GM12865 (cell line): ENCODE measurements at regions not wholly inside any gene's neighbourhood (a gene's known extent, or its start where the extent isn't known, plus 50 kb on each side); places are given as distances from the start of the nearest gene placed in this dataset.
"Not testable (repeated sequence)": the region's sequence is repeated elsewhere in the genome, so short reads cannot be mapped to it uniquely, and the experiment has no call there.

Experiments used
- DNase-seq: peaks from one replicate; pipeline ENCODE4 v3.0.0; 2010; ENCODE audit warnings: low read depth
- H3K4me3 ChIP-seq: 2 replicates; pipeline ENCODE4 v1.5.1; 2011; ENCODE audit warnings: mild to moderate bottlenecking, low read depth, low read length, control low read depth
- TF ChIP-seq, protein P1 (sequence below): IDR thresholded peaks from 2 replicates; pipeline ENCODE4 v1.5.1; 2011; ENCODE audit warnings: low read length, control low read depth, low read depth, inconsistent platforms; ENCODE audit not compliant: insufficient read depth; ENCODE audit errors: missing control alignments

DNA sequence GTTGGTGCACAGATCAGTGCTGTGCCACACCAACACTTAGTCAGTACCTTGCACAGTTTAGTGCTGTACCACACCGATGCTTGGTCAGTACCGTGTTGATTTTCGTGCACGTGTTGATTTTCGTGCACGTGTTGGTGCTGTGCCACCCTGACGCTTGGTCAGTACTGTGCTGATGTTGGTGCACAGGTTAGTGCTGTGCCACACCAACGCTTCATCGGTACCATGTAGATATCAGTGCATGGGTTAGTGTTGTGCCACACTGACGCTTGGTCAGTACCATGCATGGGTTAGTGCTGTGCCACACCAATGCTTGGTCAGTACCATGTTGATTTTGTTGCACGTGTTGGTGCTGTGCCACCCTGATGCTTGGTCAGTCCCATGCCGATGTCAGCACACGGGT, 103.5 kb downstream of the NPIPB11 start:
- DNase-seq = no peak
- TF ChIP-seq, protein P1, sequence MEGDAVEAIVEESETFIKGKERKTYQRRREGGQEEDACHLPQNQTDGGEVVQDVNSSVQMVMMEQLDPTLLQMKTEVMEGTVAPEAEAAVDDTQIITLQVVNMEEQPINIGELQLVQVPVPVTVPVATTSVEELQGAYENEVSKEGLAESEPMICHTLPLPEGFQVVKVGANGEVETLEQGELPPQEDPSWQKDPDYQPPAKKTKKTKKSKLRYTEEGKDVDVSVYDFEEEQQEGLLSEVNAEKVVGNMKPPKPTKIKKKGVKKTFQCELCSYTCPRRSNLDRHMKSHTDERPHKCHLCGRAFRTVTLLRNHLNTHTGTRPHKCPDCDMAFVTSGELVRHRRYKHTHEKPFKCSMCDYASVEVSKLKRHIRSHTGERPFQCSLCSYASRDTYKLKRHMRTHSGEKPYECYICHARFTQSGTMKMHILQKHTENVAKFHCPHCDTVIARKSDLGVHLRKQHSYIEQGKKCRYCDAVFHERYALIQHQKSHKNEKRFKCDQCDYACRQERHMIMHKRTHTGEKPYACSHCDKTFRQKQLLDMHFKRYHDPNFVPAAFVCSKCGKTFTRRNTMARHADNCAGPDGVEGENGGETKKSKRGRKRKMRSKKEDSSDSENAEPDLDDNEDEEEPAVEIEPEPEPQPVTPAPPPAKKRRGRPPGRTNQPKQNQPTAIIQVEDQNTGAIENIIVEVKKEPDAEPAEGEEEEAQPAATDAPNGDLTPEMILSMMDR = no peak
- no peak overlapping the region for H3K4me3 ChIP-seq

DNA sequence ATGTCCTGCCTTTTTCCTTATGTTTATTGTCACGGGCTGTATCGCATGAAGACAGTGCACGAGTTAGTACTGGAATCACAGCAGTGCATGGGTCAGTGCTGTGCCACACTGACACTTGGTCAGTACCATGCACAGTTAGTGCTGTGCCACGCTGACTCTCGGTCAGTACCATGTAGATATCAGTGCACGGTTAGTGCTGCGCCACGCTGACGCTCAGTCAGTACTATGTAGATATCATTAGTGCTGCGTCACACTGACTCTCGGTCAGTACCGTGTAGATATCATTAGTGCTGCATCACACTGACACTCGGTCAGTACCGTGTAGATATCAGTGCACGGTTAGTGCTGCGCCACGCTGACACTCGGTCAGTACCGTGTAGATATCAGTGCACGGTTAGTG, 104.1 kb downstream of the NPIPB11 start:
- DNase-seq, H3K4me3 ChIP-seq: not testable (repeated sequence)

GRCh38 chr16:29301662-29302285, 104.7 kb downstream of the NPIPB11 start:
- DNase-seq, H3K4me3 ChIP-seq: not testable (repeated sequence)

GRCh38 chr16:29300541-29301535, 105.7 kb downstream of the NPIPB11 start:
- not testable (repeated sequence) for DNase-seq, H3K4me3 ChIP-seq

DNA sequence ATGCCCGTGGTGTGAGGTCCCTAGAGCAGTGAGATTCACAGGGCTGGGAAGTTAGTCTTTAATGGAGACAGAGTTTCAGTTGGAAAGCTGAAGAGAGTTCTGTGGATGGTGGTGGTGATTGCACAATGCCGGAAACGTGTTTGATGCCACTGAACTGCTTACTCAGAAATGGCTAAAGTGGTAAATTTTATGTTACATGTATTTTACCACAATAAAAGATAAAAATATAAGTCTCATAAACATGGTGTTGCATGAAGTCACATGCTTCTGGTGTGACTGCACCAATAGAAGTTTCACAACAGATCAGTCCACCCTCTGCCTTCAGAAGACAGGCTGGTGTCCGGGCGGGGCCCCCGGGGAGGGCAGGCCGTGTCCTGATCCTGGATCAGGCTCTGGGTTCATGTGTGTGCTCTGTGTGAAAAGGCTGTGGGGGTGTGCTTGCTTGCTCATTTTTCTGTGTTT, 106.5 kb downstream of the NPIPB11 start:
- not testable (repeated sequence) for H3K4me3 ChIP-seq, DNase-seq

- not testable (repeated sequence) for DNase-seq, H3K4me3 ChIP-seq
These were observed 107.5 kb downstream of the NPIPB11 start for GRCh38 chr16:29298997-29299396.

GRCh38 chr16:29298307-29298706, 108.2 kb downstream of the NPIPB11 start:
- not testable (repeated sequence) for DNase-seq, H3K4me3 ChIP-seq

GRCh38 chr16:29297809-29298177, 108.7 kb downstream of the NPIPB11 start:
- DNase-seq, H3K4me3 ChIP-seq: not testable (repeated sequence)

DNA sequence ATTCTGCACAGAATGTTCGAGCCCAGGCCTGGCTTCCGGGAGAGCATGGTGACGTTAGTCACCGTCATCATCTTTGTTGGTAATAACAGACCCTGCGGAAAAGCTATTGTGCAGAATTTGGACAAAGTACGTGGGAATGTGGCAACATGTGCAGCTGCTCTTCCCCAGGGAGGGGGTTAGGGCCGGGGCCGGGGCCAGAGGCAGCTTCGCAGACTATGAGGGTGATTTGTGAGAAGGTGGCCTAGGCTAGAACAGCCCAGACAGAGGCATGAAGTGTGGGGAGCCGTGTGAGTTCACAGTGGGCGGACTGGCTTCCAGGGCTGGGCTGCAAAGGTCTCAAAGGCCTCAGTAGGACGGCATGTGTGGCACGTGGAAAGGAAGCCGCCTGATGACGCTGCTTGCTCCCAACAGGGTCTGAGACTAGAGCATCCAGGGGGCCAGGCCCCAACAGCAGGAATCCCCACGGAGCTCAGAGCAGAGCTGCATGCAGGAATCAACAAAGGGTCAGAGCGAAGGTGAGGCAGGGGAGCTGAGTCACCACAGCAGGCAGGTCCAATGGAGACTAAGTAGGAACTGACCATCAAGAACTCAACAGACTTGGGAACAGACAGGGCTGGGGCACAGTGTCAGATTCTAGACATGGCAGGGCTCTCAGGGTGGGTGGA, 109.2 kb downstream of the NPIPB11 start:
- not testable (repeated sequence) for H3K4me3 ChIP-seq, DNase-seq

GRCh38 chr16:29296176-29296575, 110.3 kb downstream of the NPIPB11 start:
- H3K4me3 ChIP-seq, DNase-seq: not testable (repeated sequence)

- DNase-seq, H3K4me3 ChIP-seq: not testable (repeated sequence)
These were observed 111.3 kb downstream of the NPIPB11 start for GRCh38 chr16:29294951-29295795.

- not testable (repeated sequence) for DNase-seq, H3K4me3 ChIP-seq
These were observed 112.0 kb downstream of the NPIPB11 start for GRCh38 chr16:29294400-29294933.

DNA sequence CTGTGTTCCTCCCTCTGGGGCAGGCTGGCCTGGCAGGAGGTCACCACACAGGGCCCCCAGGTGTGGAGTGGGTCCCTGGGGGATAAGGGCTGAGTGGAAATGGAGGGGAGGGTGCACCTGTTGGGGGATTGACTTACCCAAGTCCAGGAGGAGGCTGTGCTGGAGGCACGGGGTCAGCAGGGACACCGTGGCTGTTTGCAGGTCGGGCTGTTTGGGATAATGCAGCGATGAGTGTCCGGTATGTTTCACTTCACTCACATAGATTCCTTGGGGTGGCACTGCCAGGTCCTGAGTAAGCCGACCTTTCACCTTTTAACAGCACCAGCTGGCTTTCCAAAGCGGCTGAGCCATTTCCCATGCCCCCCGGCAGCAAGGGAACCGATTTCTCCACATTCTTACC, 113.0 kb downstream of the NPIPB11 start:
- not testable (repeated sequence) for DNase-seq, H3K4me3 ChIP-seq

- DNase-seq, H3K4me3 ChIP-seq: not testable (repeated sequence)
These were observed 113.5 kb downstream of the NPIPB11 start for GRCh38 chr16:29292952-29293471.

GRCh38 chr16:29291329-29292271, 114.9 kb downstream of the NPIPB11 start:
- H3K4me3 ChIP-seq, DNase-seq: not testable (repeated sequence)
